ENCODE measurements at regions not wholly inside any gene's neighbourhood (a gene's known extent, or its start where the extent isn't known, plus 50 kb on each side); places are given as distances from the start of the nearest gene placed in this dataset.
"Not testable (repeated sequence)": the region's sequence is repeated elsewhere in the genome, so short reads cannot be mapped to it uniquely, and the experiment has no call there.

DNA sequence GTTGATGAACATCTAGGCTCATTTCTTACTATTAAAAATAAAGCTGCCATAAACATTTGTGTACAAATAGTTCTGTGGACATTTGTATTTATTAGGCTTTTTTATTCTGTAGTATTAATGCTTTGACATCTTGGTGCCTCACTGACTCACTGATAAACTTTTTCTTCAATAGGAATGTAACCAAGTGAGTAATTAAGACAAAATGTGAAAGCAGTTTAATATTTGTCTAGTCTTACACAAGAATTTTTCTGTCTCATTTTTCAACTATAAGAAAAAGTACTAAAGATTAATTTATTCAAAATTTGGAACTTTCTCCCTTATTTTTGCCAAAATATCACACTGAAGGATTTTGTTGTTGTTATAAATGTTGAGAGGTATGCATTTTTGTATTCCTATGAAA, 282.2 kb downstream of the CNTNAP3 start:
- TF ChIP-seq, protein P1, sequence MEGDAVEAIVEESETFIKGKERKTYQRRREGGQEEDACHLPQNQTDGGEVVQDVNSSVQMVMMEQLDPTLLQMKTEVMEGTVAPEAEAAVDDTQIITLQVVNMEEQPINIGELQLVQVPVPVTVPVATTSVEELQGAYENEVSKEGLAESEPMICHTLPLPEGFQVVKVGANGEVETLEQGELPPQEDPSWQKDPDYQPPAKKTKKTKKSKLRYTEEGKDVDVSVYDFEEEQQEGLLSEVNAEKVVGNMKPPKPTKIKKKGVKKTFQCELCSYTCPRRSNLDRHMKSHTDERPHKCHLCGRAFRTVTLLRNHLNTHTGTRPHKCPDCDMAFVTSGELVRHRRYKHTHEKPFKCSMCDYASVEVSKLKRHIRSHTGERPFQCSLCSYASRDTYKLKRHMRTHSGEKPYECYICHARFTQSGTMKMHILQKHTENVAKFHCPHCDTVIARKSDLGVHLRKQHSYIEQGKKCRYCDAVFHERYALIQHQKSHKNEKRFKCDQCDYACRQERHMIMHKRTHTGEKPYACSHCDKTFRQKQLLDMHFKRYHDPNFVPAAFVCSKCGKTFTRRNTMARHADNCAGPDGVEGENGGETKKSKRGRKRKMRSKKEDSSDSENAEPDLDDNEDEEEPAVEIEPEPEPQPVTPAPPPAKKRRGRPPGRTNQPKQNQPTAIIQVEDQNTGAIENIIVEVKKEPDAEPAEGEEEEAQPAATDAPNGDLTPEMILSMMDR (IDR thresholded peaks at IDR 0.05), result not testable (repeated sequence)
- not testable (repeated sequence) for TF ChIP-seq POLR2A (IDR thresholded peaks at IDR 0.05); POLR2AphosphoS5 (IDR thresholded peaks at IDR 0.05; ENCODE audit: insufficient read depth in 1 of 2, low read depth in 1 of 2)

All from vagina (tissue), 2 donors.